ENCODE measurements at regions not wholly inside any gene's neighbourhood (a gene's known extent, or its start where the extent isn't known, plus 50 kb on each side); places are given as distances from the start of the nearest gene placed in this dataset.

- H3K9me3 ChIP-seq: no peaks in the 10 kb centered on the region
- H3K36me3 ChIP-seq: no peaks in the 10 kb centered on the region
- no peaks in the 10 kb centered on the region for H3K4me1 ChIP-seq
- TF ChIP-seq CTCF (IDR thresholded peaks at IDR 0.05 in 4 of 5, conservative IDR thresholded peaks at IDR 0.05 in 1 of 5) (no peak), POLR2A (IDR thresholded peaks at IDR 0.05) (no peak)
- no peak for DNase-seq
- in situ Hi-C loops (cut with MboI; ENCODE audit: low sequenced_read_pairs in 4 of 4): loop anchor here in 1 of 4 donors (25.0 kb wide), 1 partner anchor 164 kb away; no protein-coding TSS in a partner anchor
- H3K27me3 ChIP-seq: no peaks in the 10 kb centered on the region
- no peak for ATAC-seq
- intact Hi-C loops (cut with DNase I; ENCODE audit: low total_unique reads): no loop called here
- H3K27ac ChIP-seq: no peak overlapping the region
- H3K4me3 ChIP-seq: no peak overlapping the region
Observed at GRCh38 chr1:221272940-221273339, 393.7 kb downstream of the HLX start.

- no peak for DNase-seq
- no peaks in the 10 kb centered on the region for H3K27me3 ChIP-seq
- H3K9me3 ChIP-seq: no peaks in the 10 kb centered on the region
- H3K4me3 ChIP-seq: no peak overlapping the region
- H3K4me1 ChIP-seq: no peaks in the 10 kb centered on the region
- TF ChIP-seq CTCF (IDR thresholded peaks at IDR 0.05 in 4 of 5, conservative IDR thresholded peaks at IDR 0.05 in 1 of 5) (no peak), POLR2A (IDR thresholded peaks at IDR 0.05) (no peak)
- H3K36me3 ChIP-seq: no peaks in the 10 kb centered on the region
- in situ Hi-C loops (cut with MboI; ENCODE audit: low sequenced_read_pairs in 4 of 4): loop anchor here in 1 of 4 donors (25.0 kb wide), 1 partner anchor 163 kb away; no protein-coding TSS in a partner anchor
- ATAC-seq: no peak
- H3K27ac ChIP-seq: no peak overlapping the region
- intact Hi-C loops (cut with DNase I; ENCODE audit: low total_unique reads): no loop called here
Observed at GRCh38 chr1:221274373-221274772, 395.1 kb downstream of the HLX start.

- H3K9me3 ChIP-seq: no peaks in the 10 kb centered on the region
- H3K27me3 ChIP-seq: no peaks in the 10 kb centered on the region
- H3K4me3 ChIP-seq: no peak overlapping the region
- intact Hi-C loops (cut with DNase I; ENCODE audit: low total_unique reads): no loop called here
- no peak for ATAC-seq
- no peak for DNase-seq
- H3K4me1 ChIP-seq: no peaks in the 10 kb centered on the region
- no peak for TF ChIP-seq CTCF (IDR thresholded peaks at IDR 0.05 in 4 of 5, conservative IDR thresholded peaks at IDR 0.05 in 1 of 5)
- TF ChIP-seq POLR2A (IDR thresholded peaks at IDR 0.05): no peak
- H3K36me3 ChIP-seq: no peaks in the 10 kb centered on the region
- H3K27ac ChIP-seq: no peak overlapping the region
- in situ Hi-C loops (cut with MboI; ENCODE audit: low sequenced_read_pairs in 4 of 4): no loop called here
Observed at GRCh38 chr1:221276896-221277409, 397.7 kb downstream of the HLX start.

- in situ Hi-C loops (cut with MboI; ENCODE audit: low sequenced_read_pairs in 4 of 4): no loop called here
- Histone ChIP-seq H3K36me3 (no peaks in the 10 kb centered on the region), H3K9me3 (no peaks in the 10 kb centered on the region), H3K4me3 (no peak overlapping the region), H3K27ac (no peak overlapping the region), H3K4me1 (no peaks in the 10 kb centered on the region), H3K27me3 (no peaks in the 10 kb centered on the region)
- TF ChIP-seq POLR2A (IDR thresholded peaks at IDR 0.05) (no peak), CTCF (IDR thresholded peaks at IDR 0.05 in 4 of 5, conservative IDR thresholded peaks at IDR 0.05 in 1 of 5) (no peak)
- DNase-seq: no peak
- intact Hi-C loops (cut with DNase I; ENCODE audit: low total_unique reads): no loop called here
- ATAC-seq: no peak
Observed at GRCh38 chr1:221279146-221279545, 399.9 kb downstream of the HLX start.

GRCh38 chr1:221283532-221283931, 404.3 kb downstream of the HLX start:
- Histone ChIP-seq H3K9me3 (no peaks in the 10 kb centered on the region), H3K36me3 (no peaks in the 10 kb centered on the region), H3K27me3 (no peaks in the 10 kb centered on the region), H3K4me1 (no peaks in the 10 kb centered on the region), H3K27ac (no peak overlapping the region), H3K4me3 (no peak overlapping the region)
- DNase-seq (no peak), ATAC-seq (no peak)
- no peak for TF ChIP-seq CTCF (IDR thresholded peaks at IDR 0.05 in 4 of 5, conservative IDR thresholded peaks at IDR 0.05 in 1 of 5)
- no peak for TF ChIP-seq POLR2A (IDR thresholded peaks at IDR 0.05)
- in situ Hi-C loops (cut with MboI; ENCODE audit: low sequenced_read_pairs in 4 of 4): no loop called here
- intact Hi-C loops (cut with DNase I; ENCODE audit: low total_unique reads): no loop called here
